B cell (primary cell): ENCODE measurements at regions not wholly inside any gene's neighbourhood (a gene's known extent, or its start where the extent isn't known, plus 50 kb on each side); places are given as distances from the start of the nearest gene placed in this dataset.

Source experiments
- CTCF ChIP-seq: fragments of 200-600 bp; IDR thresholded peaks from one replicate; pipeline ENCODE4 v1.8.0; 2022; ENCODE audit warnings: antibody characterized with exemption, mild to moderate bottlenecking
- EZH2 ChIP-seq: IDR thresholded peaks from 2 replicates; pipeline ENCODE4 v1.6.1; 2012; ENCODE audit warnings: borderline replicate concordance, low read depth, mild to moderate bottlenecking, moderate library complexity, low read length; ENCODE audit not compliant: insufficient read depth, poor library complexity, severe bottlenecking

GRCh38 chr3:72137865-72138861 is 353.2 kb upstream of the PROK2 start:
- TF ChIP-seq CTCF (no peak), EZH2 (no peak)
